COLO668 (cell line): ENCODE measurements at regions not wholly inside any gene's neighbourhood (a gene's known extent, or its start where the extent isn't known, plus 50 kb on each side); places are given as distances from the start of the nearest gene placed in this dataset.
"Not testable (repeated sequence)": the region's sequence is repeated elsewhere in the genome, so short reads cannot be mapped to it uniquely, and the experiment has no call there.

Experiments used
- DNase-seq: peaks from one replicate; lab custom pipeline; 2025; ENCODE audit not compliant: unreplicated experiment; lab: John Stamatoyannopoulos, UW

DNA sequence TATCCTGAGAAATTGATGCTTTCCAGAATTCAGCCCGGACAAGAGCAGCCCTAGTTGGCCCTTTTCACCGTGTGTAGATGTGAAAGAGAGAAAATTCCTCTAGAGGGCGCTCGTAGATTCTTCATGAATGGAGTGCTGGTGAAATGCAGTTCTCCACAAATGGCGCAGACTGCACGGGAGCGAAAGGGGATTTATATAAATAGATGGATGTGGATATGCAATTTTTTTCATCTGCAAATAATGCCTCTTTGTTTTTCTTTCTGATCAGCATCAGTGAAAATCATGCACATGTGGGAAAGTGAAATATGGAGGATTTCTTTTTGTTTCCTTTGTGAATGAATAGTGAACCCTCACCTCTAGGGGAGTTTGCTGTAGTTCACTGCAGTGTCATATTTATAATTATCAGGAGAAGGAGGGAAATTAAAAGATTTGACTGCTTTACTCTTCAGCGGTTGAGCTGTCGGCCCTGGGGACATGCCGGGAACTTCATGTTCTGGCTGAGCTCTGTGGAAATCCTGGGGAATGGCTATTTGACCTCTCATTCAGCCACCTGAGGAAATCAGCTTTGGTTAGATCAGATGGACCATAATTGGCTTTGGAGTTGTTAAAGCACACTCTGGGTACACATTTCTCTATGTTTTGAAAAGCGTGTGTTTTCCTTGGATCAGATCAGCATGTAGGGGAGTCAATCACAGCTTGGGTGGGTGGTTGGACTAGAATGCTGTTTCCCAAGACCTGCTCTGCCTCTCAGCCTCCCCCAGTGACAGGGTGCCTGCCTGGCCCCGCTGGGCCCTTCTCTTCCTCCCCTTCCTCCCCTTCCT is 115.0 kb upstream of the SHISA3 start:
- DNase-seq: peak; percentile 41

DNA sequence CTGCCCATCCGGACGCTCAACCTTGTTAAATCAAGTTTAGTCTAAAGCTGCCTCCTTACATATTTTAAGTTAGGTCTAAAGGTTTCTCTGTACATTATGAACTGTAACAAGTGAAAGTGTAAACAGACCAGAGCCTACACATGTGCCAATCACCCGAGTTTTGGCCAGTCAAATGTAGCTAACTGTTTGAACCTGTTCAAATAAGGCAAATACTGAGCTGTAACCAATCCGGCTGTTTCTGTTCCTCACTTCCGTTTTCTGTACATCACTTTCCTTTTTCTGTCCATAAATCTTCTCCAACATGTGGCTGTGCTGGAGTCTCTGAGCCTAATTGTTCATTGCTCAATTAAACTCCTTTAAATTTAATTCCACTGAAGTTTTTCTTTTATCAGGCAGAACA is 113.3 kb upstream of the SHISA3 start:
- DNase-seq: no peak

GRCh38 chr4:42288876-42289275 is 108.4 kb upstream of the SHISA3 start:
- not testable (repeated sequence) for DNase-seq

DNA sequence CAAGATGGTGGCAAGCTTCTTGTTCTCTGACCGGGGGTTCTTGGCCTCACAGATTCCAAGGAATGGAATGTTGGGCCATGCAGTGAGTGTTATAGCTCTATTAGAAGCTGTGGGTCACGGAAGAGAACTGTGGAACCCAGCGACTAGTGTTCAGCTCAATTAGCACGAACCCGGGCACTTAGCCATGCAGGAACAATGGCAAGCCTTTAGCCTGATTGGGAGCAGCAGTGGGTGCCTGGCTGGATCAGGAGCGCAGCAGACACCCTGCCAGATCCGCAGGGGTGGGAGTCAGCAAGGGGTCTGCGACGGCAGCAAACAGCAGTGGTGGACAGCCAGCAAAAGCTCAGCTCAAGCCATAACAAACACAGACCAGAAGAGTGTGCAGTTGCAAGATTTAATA is 105.1 kb upstream of the SHISA3 start:
- DNase-seq: not testable (repeated sequence)

DNA sequence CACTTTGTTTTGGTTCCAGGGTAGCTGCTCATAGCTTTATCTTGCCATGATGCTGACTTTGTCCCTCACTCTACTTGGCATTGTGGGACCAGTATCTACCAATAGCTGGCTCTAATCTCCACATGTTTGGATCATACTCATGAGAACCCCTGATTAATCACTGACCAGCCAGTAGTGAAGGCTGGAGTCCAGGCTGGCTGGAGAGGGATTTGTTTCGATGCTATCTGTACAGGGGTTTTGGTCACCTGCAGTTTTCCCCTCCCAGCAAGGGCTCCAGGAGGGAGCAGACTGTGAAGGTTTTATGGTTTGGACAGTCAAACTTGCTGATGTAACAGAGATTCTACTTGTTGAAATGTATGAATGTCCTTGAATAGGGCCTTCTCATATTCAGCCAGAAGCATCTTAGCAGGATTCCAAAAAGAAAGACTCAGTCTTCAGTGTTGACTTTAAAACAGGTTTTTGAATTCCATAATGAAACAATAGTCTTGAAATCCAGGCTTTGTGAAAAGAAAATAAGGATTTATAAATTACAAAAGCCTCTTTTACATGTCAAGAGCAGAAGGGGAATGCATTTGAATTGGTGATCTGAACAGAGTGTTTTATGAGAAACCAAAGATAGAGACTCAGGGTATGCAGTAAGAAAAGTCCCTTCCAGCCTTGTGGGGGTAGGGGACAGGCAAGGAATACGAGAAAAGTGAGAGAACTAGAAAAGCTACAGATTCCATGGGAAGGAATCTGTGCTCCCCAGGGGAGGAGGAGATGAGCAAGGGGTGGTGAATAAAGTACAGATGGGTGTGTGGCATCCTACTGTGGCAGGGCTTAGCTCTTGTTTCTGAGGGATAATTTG is 103.1 kb upstream of the SHISA3 start:
- no peak for DNase-seq

DNA sequence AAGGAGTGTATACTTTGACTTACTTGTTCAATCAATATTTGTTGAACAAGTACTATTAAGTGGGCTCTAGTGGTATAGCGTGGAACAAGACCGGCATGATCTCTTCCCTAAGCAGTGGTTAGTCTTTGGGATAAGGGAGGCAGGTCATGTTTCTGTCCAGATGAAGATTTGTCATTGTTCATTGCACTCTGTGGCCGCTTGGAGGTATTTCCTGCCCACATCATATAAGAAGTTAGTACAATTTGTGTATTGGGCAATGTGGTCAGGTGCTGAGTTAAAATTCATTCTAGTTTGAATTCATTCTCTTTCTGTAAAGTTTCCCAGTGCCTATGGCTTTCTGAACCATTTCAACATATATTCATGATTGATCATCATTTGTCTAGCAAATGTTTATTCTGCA is 101.1 kb upstream of the SHISA3 start:
- no peak for DNase-seq

DNA sequence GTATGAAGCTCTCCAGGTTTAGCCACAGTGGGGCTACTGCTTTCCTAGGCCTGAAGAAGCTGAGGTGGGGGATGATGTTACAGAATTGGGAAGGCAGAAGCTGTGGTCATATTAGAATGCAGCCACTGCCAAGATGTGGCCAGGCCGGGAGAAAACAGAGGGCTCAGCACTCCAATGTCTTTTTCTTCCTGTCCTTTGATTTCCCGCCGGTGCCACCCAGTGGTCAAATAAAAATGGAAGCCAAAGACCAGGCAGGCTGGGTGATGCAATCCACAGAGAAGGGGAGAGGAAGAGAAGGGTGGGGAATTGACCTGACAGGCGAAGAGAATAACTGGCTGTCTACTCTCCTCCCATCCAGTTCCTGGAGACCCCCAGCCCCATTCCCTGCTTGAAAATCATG is 94.9 kb upstream of the SHISA3 start:
- peak; percentile 53 for DNase-seq

DNA sequence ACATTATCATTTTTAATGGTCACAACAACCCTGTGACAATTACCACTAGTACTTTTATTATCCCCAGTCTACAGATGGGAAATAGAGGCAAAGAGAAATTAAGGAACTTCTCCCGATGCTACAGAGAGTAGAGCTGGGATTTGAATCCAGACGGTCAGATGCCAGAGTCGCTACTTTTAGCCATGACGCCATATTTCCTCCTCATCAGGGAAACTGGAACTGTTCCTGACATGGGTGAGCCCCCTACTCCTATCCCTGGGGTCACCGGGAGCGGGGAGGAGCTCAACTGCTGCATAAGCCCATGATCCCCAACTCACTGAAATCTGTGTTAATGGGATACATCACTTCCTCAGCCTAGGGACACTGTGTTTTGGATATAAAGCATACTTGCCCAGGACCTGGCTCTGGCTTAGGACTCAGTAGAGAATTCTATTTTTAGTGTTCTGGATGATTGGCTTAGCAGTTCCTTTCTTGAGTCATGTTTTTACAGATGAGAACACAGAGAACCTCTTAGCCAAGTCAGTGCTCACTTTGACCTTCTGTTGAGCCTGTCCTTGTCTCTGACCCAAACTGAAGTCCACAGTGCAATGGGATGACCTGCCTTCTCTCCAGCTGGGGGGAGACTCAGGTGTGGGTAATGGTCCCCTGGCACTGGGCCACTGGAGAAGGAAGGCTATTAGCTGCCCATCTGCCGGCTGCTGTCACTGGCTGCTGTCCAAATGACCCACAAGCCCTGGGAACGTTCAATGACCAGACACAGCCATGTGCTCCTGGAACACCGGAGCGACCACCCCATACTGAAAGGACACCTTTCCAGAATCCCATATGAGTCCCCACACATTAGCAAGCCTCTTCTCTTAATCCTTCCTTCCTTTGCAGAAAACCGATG is 90.8 kb upstream of the SHISA3 start:
- DNase-seq: peak; percentile 7

DNA sequence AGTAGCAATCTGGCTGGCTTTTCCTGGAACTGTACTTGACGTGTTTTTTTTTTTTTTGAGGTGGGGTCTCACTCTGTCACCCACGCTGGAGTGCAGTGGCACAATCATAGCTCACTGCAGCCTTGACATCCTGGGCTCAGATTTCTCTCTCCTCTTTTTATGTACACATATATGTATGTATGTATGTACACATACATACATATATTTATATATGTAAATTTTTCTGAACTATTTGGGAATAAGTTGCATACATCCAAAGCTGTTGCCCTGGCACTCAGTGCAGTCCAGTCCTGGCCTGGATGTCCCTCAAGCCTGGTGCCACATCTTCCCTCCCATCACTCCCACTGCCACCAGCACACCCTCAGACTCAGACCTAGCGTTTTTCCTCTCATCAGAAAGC is 89.0 kb upstream of the SHISA3 start:
- DNase-seq: no peak

- DNase-seq: no peak
These were observed 87.7 kb upstream of the SHISA3 start for GRCh38 chr4:42309361-42310260.

- no peak for DNase-seq
These were observed 86.9 kb upstream of the SHISA3 start for GRCh38 chr4:42310358-42310757.

DNA sequence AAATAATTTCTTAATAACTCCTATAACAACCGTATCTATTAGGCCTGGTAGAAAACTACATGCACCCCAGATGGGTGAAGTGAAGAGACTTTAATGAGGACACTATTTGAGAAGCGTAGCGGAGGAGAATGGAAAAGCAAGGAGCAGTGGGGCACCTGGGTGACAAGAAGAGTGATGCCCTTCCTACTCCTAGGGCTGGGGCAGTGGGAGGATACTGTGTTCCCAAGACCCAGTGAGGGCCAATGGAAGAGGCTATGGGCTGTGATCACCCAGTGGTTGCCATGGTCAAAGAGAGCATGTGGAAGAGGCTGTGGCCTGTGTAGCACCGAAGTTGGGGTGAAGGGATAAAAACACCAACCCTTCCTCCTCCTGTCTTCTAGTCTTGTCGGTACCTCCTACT is 86.5 kb upstream of the SHISA3 start:
- no peak for DNase-seq

DNA sequence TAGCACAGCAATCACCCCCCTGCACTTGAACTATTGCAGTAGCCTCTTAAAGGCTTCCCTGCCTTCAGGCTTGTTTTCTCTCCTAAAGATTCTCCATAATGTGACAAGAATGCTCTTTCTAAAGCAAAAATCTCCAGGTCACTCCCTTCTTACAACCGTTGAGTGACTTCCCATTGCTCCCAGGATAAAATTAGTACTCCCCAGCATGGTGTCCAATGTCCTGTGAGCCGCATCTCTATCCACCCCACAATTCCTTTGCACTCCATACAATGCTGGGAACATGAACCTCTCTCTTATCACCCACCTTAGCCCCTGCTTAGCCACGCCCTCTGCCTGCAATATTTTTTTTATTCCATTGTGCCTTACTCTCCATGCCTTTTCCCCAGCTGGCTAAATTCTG is 85.7 kb upstream of the SHISA3 start:
- no peak for DNase-seq

DNA sequence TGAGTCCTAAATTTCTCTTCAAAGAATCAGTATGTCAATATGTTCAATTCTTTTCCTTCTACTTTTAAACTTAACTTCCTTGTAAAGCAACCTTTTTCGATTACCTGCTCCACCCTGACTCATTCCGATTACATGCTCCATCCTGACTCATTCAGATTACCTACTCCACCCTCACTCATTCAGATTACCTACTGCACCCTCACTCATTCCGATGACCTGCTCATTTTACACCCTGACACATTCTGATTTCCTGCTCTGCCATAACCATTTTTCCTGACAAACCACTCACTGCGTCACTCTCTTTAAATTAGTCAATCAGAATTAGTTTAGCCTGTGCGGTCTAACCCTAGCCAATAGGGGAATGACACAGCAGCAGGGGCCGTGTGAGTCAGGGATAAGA is 83.9 kb upstream of the SHISA3 start:
- DNase-seq: not testable (repeated sequence)

GRCh38 chr4:42313872-42314271 is 83.4 kb upstream of the SHISA3 start:
- no peak for DNase-seq

DNA sequence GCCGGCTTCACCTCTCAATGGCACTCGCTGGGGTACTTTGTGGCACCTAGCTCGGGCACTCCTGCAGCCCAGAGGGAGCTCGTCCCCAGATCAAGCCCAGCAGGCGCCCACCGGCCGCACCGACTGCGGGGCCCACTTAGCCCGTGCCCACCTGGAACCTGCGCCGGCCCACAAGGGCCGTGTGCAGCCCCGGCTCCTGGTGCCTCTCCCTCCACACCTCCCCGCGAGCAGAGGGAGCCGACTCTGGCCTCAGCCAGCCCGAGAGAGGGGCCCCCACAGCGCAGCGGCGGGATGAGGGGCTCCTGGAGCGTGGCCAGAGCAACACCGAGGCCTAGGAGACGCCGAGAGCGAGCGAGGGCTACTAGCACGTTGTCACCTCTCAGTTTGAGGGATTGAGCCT is 82.1 kb upstream of the SHISA3 start:
- DNase-seq: no peak

DNA sequence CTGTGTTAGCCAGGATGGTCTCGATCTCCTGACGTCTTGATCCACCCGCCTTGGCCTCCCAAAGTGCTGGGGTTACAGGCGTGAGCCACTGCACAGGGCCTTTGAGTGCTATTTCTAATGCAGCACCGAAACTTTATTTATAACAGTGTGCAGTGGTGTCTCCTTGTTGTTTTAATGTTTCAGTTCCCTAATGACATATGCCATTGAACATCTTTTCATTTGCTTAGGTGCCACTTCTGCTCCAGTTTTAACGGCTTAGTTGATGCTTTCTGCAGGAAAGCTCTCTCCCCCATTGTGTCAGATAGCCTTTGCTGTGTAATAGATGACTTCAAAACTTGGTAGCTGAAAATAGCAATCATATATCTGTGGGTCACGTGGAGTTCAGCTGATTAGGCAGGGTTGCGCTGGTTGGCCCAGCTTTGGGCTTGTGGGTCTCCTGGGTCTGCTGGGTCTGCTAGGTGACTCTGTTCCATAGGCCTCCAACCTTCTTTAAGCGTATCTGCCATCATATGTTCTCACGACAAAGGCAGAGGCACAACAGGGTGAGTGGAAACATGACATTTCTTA is 76.4 kb upstream of the SHISA3 start:
- no peak for DNase-seq

- no peak for DNase-seq
These were observed 71.2 kb upstream of the SHISA3 start for GRCh38 chr4:42326040-42326439.

- DNase-seq: no peak
These were observed 70.8 kb upstream of the SHISA3 start for GRCh38 chr4:42326524-42326923.

DNA sequence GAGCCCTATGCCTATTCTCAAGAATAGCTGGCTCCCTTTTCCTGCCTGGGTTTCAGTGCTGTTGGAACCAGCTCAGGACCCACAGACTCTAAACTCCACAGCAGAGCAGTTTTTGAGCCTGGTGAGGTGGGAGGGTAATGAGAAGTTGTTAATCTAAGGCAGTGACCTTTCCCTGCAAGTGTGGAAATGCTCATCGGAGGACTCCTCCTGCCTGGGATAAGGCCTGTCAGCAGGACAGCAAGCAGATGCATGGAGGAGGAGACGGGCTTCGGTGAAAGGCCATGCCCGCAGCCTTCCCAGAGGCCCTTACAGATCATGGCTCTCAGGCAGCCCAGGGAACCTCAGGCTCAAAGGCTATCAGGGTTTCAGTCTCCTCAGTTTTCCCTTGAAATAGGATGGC is 70.0 kb upstream of the SHISA3 start:
- no peak for DNase-seq
